WERI-Rb-1 (cell line): ENCODE measurements at regions not wholly inside any gene's neighbourhood (a gene's known extent, or its start where the extent isn't known, plus 50 kb on each side); places are given as distances from the start of the nearest gene placed in this dataset.
"Not testable (repeated sequence)": the region's sequence is repeated elsewhere in the genome, so short reads cannot be mapped to it uniquely, and the experiment has no call there.

Experiments used
- DNase-seq: peaks from one replicate; pipeline ENCODE4 v3.0.0-alpha.2; 2020
- H3K27ac ChIP-seq: fragments of 250-450 bp; sonication (Bioruptor Pico); 2 replicates; pipeline ENCODE4 v1.5.1; 2020; ENCODE audit warnings: mild to moderate bottlenecking, moderate library complexity
- H3K27me3 ChIP-seq: fragments of 250-450 bp; sonication (Bioruptor Pico); 2 replicates; pipeline ENCODE4 v1.5.1; 2021; ENCODE audit warnings: mild to moderate bottlenecking, low read depth, moderate library complexity; ENCODE audit not compliant: insufficient read depth, severe bottlenecking
- H3K36me3 ChIP-seq: fragments of 250-450 bp; sonication (Bioruptor Pico); 2 replicates; pipeline ENCODE4 v1.5.1; 2020; ENCODE audit warnings: mild to moderate bottlenecking, moderate library complexity
- H3K4me3 ChIP-seq: 2 replicates; pipeline ENCODE4 v1.5.1; 2011; ENCODE audit warnings: low read depth, mild to moderate bottlenecking, control low read depth, low read length
- H3K9me3 ChIP-seq: fragments of 250-450 bp; sonication (Bioruptor Pico); 2 replicates; pipeline ENCODE4 v1.5.1; 2021; ENCODE audit warnings: mild to moderate bottlenecking, moderate library complexity; ENCODE audit not compliant: severe bottlenecking
- CTCF ChIP-seq: IDR thresholded peaks from 2 replicates; pipeline ENCODE4 v1.5.1; 2011; ENCODE audit warnings: low read depth, mild to moderate bottlenecking, control low read depth, inconsistent platforms, low read length

GRCh38 chr15:31708703-31709327 lies 321.5 kb upstream of the CHRNA7 start:
- not testable (repeated sequence) for H3K27me3 ChIP-seq, H3K9me3 ChIP-seq, DNase-seq, H3K27ac ChIP-seq, H3K4me3 ChIP-seq, H3K36me3 ChIP-seq

GRCh38 chr15:31709479-31709878 lies 320.8 kb upstream of the CHRNA7 start:
- not testable (repeated sequence) for H3K27me3 ChIP-seq, H3K4me3 ChIP-seq, H3K9me3 ChIP-seq, H3K36me3 ChIP-seq, H3K27ac ChIP-seq, DNase-seq

- not testable (repeated sequence) for H3K27ac ChIP-seq, H3K27me3 ChIP-seq, DNase-seq
Observed at GRCh38 chr15:31710806-31711205, 319.5 kb upstream of the CHRNA7 start.

GRCh38 chr15:31715208-31715607 lies 315.1 kb upstream of the CHRNA7 start:
- H3K36me3 ChIP-seq, H3K4me3 ChIP-seq, H3K27me3 ChIP-seq, H3K9me3 ChIP-seq, DNase-seq, H3K27ac ChIP-seq: not testable (repeated sequence)

More at GRCh38 chr15:31710806-31711205, 319.5 kb upstream of the CHRNA7 start:
- not testable (repeated sequence) for H3K4me3 ChIP-seq, H3K36me3 ChIP-seq, H3K9me3 ChIP-seq

GRCh38 chr15:31718625-31719024 lies 311.7 kb upstream of the CHRNA7 start:
- not testable (repeated sequence) for H3K36me3 ChIP-seq, H3K4me3 ChIP-seq, H3K27ac ChIP-seq, DNase-seq, H3K27me3 ChIP-seq, H3K9me3 ChIP-seq

GRCh38 chr15:31719396-31720022 lies 310.8 kb upstream of the CHRNA7 start:
- H3K27me3 ChIP-seq, H3K4me3 ChIP-seq, H3K27ac ChIP-seq, DNase-seq, H3K9me3 ChIP-seq, H3K36me3 ChIP-seq: not testable (repeated sequence)

GRCh38 chr15:31723019-31723418 lies 307.3 kb upstream of the CHRNA7 start:
- not testable (repeated sequence) for DNase-seq, H3K27ac ChIP-seq, H3K9me3 ChIP-seq, H3K4me3 ChIP-seq, H3K27me3 ChIP-seq, H3K36me3 ChIP-seq

GRCh38 chr15:31724903-31725302 lies 305.4 kb upstream of the CHRNA7 start:
- not testable (repeated sequence) for H3K4me3 ChIP-seq, H3K36me3 ChIP-seq, DNase-seq, H3K27ac ChIP-seq, H3K9me3 ChIP-seq, H3K27me3 ChIP-seq

- not testable (repeated sequence) for H3K4me3 ChIP-seq, H3K27ac ChIP-seq, H3K9me3 ChIP-seq, H3K27me3 ChIP-seq, DNase-seq, H3K36me3 ChIP-seq
Observed at GRCh38 chr15:31725619-31726018, 304.7 kb upstream of the CHRNA7 start.

- Histone ChIP-seq H3K4me3 (no peak overlapping the region), H3K9me3 (no peaks in the 10 kb centered on the region), H3K27ac (no peak overlapping the region), H3K36me3 (no peaks in the 10 kb centered on the region), H3K27me3 (no peaks in the 10 kb centered on the region)
- no peak for TF ChIP-seq CTCF
- no peak for DNase-seq
Observed at GRCh38 chr15:31727612-31728011, 302.7 kb upstream of the CHRNA7 start.
